Activated CD4-positive, alpha-beta memory T cell treated with anti-CD3 and anti-CD28 coated beads, Interleukin-2, amount 10 ng/mL, durations not matched to agents 7 days and 5 days (primary cell): ENCODE measurements at regions not wholly inside any gene's neighbourhood (a gene's known extent, or its start where the extent isn't known, plus 50 kb on each side); places are given as distances from the start of the nearest gene placed in this dataset.

Experiments used
- CTCF ChIA-PET: fragments of 350-600 bp; sonication (Branson Sonifier 250); formaldehyde crosslinking; loops from one replicate; lab custom pipeline; 2021; ENCODE audit warnings: antibody characterized with exemption, inconsistent platforms; lab: Charles Lee
- POLR2A ChIA-PET: fragments of 350-600 bp; sonication (Branson Sonifier 250); formaldehyde crosslinking; loops from one replicate; lab custom pipeline; 2021; ENCODE audit warnings: antibody characterized with exemption; lab: Charles Lee
- DNase-seq: peaks from one replicate; pipeline ENCODE4 v3.0.0-alpha.2; 2020
- H3K27ac Mint-ChIP-seq: one replicate; pipeline ENCODE4 v1.8.0; 2021; ENCODE audit warnings: mild to moderate bottlenecking, mixed read lengths
- H3K27me3 Mint-ChIP-seq: one replicate; pipeline ENCODE4 v1.8.0; 2021; ENCODE audit warnings: mixed read lengths
- H3K36me3 Mint-ChIP-seq: one replicate; pipeline ENCODE4 v1.8.0; 2021; ENCODE audit warnings: low read depth, mixed read lengths
- H3K4me1 Mint-ChIP-seq: one replicate; pipeline ENCODE4 v1.8.0; 2021; ENCODE audit warnings: mixed read lengths
- H3K4me3 Mint-ChIP-seq: one replicate; pipeline ENCODE4 v1.8.0; 2021; ENCODE audit warnings: mild to moderate bottlenecking, mixed read lengths
- H3K9me3 Mint-ChIP-seq: one replicate; pipeline ENCODE4 v1.8.0; 2021; ENCODE audit warnings: mixed read lengths

GRCh38 chr12:92547906-92548305 is 154.9 kb upstream of the PLEKHG7 start:
- ChIA-PET POLR2A (interaction anchor here (3.1 kb wide), 1 partner anchor 8 kb away, joined by 7 read pairs; no protein-coding TSS in a partner anchor), CTCF (no interaction called here)
- no peak for DNase-seq
- Mint-ChIP-seq H3K4me1 (peaks cover 15% of the 10 kb centered on the region), H3K4me3 (no peak overlapping the region), H3K9me3 (peaks cover 4% of the 10 kb centered on the region), H3K36me3 (peaks cover 7% of the 10 kb centered on the region), H3K27me3 (no peaks in the 10 kb centered on the region), H3K27ac (no peak overlapping the region)

- peaks cover 15% of the 10 kb centered on the region for H3K4me1 Mint-ChIP-seq
- ChIA-PET POLR2A (interaction anchor here (3.1 kb wide), 1 partner anchor 9 kb away, joined by 7 read pairs; no protein-coding TSS in a partner anchor), CTCF (no interaction called here)
Observed at GRCh38 chr12:92547420-92547819, 155.4 kb upstream of the PLEKHG7 start.

GRCh38 chr12:92546635-92547348 is 156.0 kb upstream of the PLEKHG7 start:
- POLR2A ChIA-PET = interaction anchor here (3.1 kb wide), 1 partner anchor 10 kb away, joined by 7 read pairs; no protein-coding TSS in a partner anchor

More at GRCh38 chr12:92547420-92547819, 155.4 kb upstream of the PLEKHG7 start:
- Mint-ChIP-seq H3K27me3 (no peaks in the 10 kb centered on the region), H3K36me3 (peaks cover 7% of the 10 kb centered on the region), H3K4me3 (no peak overlapping the region), H3K27ac (no peak overlapping the region), H3K9me3 (peaks cover 4% of the 10 kb centered on the region)
- no peak for DNase-seq

GRCh38 chr12:92546259-92546634 is 156.5 kb upstream of the PLEKHG7 start:
- no peaks in the 10 kb centered on the region for H3K27me3 Mint-ChIP-seq
- peaks cover 26% of the 10 kb centered on the region for H3K4me1 Mint-ChIP-seq
- ChIA-PET CTCF (interaction anchor here (0.9 kb wide), 1 partner anchor 25 kb away, joined by 3 read pairs; no protein-coding TSS in a partner anchor), POLR2A (interaction anchor here (3.1 kb wide), 1 partner anchor 10 kb away, joined by 7 read pairs; no protein-coding TSS in a partner anchor)
- peaks cover 14% of the 10 kb centered on the region for H3K36me3 Mint-ChIP-seq
- H3K9me3 Mint-ChIP-seq = peaks cover 8% of the 10 kb centered on the region
- no peak for DNase-seq
- no peak overlapping the region for H3K4me3 Mint-ChIP-seq
- no peak overlapping the region for H3K27ac Mint-ChIP-seq

More at GRCh38 chr12:92546635-92547348, 156.0 kb upstream of the PLEKHG7 start:
- Mint-ChIP-seq H3K27me3 (no peaks in the 10 kb centered on the region), H3K9me3 (peaks cover 8% of the 10 kb centered on the region), H3K4me3 (no peak overlapping the region), H3K36me3 (peaks cover 11% of the 10 kb centered on the region), H3K27ac (no peak overlapping the region), H3K4me1 (peaks cover 20% of the 10 kb centered on the region)
- no peak for DNase-seq
- CTCF ChIA-PET = interaction anchor here (0.9 kb wide), 1 partner anchor 24 kb away, joined by 3 read pairs; no protein-coding TSS in a partner anchor

GRCh38 chr12:92544322-92544721 is 158.5 kb upstream of the PLEKHG7 start:
- CTCF ChIA-PET = no interaction called here
- no peak for DNase-seq
- H3K4me1 Mint-ChIP-seq = peaks cover 45% of the 10 kb centered on the region
- no peak overlapping the region for H3K4me3 Mint-ChIP-seq
- POLR2A ChIA-PET = interaction anchor here (0.7 to 1.1 kb wide), 2 partner anchors 13 to 83 kb away, joined by 3 to 5 read pairs; no protein-coding TSS in a partner anchor
- no peak overlapping the region for H3K27ac Mint-ChIP-seq
- H3K27me3 Mint-ChIP-seq = no peaks in the 10 kb centered on the region
- peaks cover 8% of the 10 kb centered on the region for H3K9me3 Mint-ChIP-seq
- H3K36me3 Mint-ChIP-seq = peaks cover 14% of the 10 kb centered on the region

GRCh38 chr12:92543840-92544239 is 158.9 kb upstream of the PLEKHG7 start:
- no peak overlapping the region for H3K4me3 Mint-ChIP-seq
- no peak for DNase-seq
- H3K27ac Mint-ChIP-seq = peak overlapping the region; percentile 45
- H3K27me3 Mint-ChIP-seq = no peaks in the 10 kb centered on the region
- H3K36me3 Mint-ChIP-seq = peaks cover 17% of the 10 kb centered on the region
- H3K9me3 Mint-ChIP-seq = peaks cover 9% of the 10 kb centered on the region
- CTCF ChIA-PET = no interaction called here
- H3K4me1 Mint-ChIP-seq = peaks cover 50% of the 10 kb centered on the region
- POLR2A ChIA-PET = interaction anchor here (1.1 kb wide), 1 partner anchor 13 kb away, joined by 5 read pairs; no protein-coding TSS in a partner anchor

GRCh38 chr12:92543359-92543758 is 159.4 kb upstream of the PLEKHG7 start:
- Mint-ChIP-seq H3K4me1 (peaks cover 55% of the 10 kb centered on the region), H3K4me3 (no peak overlapping the region), H3K9me3 (peaks cover 12% of the 10 kb centered on the region), H3K36me3 (peaks cover 19% of the 10 kb centered on the region), H3K27ac (no peak overlapping the region), H3K27me3 (no peaks in the 10 kb centered on the region)
- no peak for DNase-seq
- CTCF ChIA-PET = no interaction called here
- POLR2A ChIA-PET = interaction anchor here (1.1 kb wide), 1 partner anchor 14 kb away, joined by 5 read pairs; no protein-coding TSS in a partner anchor

GRCh38 chr12:92541731-92542130 is 161.1 kb upstream of the PLEKHG7 start:
- no peak overlapping the region for H3K4me3 Mint-ChIP-seq
- CTCF ChIA-PET = no interaction called here
- POLR2A ChIA-PET = interaction anchor here (1.6 to 4.2 kb wide), 4 partner anchors 16 to 396 kb away, joined by 3 to 17 read pairs (median 12); partner anchors contain the start of gene BTG1

GRCh38 chr12:92540782-92541423 is 161.9 kb upstream of the PLEKHG7 start:
- Mint-ChIP-seq H3K4me1 (peaks cover 71% of the 10 kb centered on the region), H3K36me3 (peaks cover 26% of the 10 kb centered on the region), H3K27ac (peak overlapping the region; percentile 94), H3K4me3 (no peak overlapping the region), H3K27me3 (no peaks in the 10 kb centered on the region), H3K9me3 (peaks cover 12% of the 10 kb centered on the region)
- ChIA-PET POLR2A (interaction anchor here (1.2 to 4.2 kb wide), 6 partner anchors 16 to 395 kb away, joined by 3 to 17 read pairs (median 10); partner anchors contain the start of gene BTG1), CTCF (interaction anchor here (0.9 kb wide), 1 partner anchor 35 kb away, joined by 4 read pairs; no protein-coding TSS in a partner anchor)
- DNase-seq = no peak

More at GRCh38 chr12:92541731-92542130, 161.1 kb upstream of the PLEKHG7 start:
- DNase-seq = no peak
- no peaks in the 10 kb centered on the region for H3K27me3 Mint-ChIP-seq
- H3K9me3 Mint-ChIP-seq = peaks cover 12% of the 10 kb centered on the region
- peaks cover 66% of the 10 kb centered on the region for H3K4me1 Mint-ChIP-seq
- H3K27ac Mint-ChIP-seq = peak overlapping the region; percentile 94
- peaks cover 26% of the 10 kb centered on the region for H3K36me3 Mint-ChIP-seq

GRCh38 chr12:92539976-92540781 is 162.6 kb upstream of the PLEKHG7 start:
- POLR2A ChIA-PET = interaction anchor here (1.2 to 4.2 kb wide), 5 partner anchors 17 to 394 kb away, joined by 4 to 17 read pairs (median 11); partner anchors contain the start of gene BTG1
- DNase-seq = peak; percentile 44
- Mint-ChIP-seq H3K4me1 (peaks cover 73% of the 10 kb centered on the region), H3K27ac (peak overlapping the region; percentile 94), H3K9me3 (peaks cover 15% of the 10 kb centered on the region), H3K36me3 (peaks cover 26% of the 10 kb centered on the region), H3K4me3 (no peak overlapping the region), H3K27me3 (no peaks in the 10 kb centered on the region)
- CTCF ChIA-PET = interaction anchor here (0.9 kb wide), 1 partner anchor 34 kb away, joined by 4 read pairs; no protein-coding TSS in a partner anchor

- peak overlapping the region; percentile 94 for H3K27ac Mint-ChIP-seq
- peaks cover 26% of the 10 kb centered on the region for H3K36me3 Mint-ChIP-seq
- ChIA-PET CTCF (no interaction called here), POLR2A (interaction anchor here (2.8 to 4.2 kb wide), 3 partner anchors 18 to 393 kb away, joined by 9 to 17 read pairs (median 14); partner anchors contain the start of gene BTG1)
- H3K4me3 Mint-ChIP-seq = no peak overlapping the region
- peak; percentile 39 for DNase-seq
- peaks cover 16% of the 10 kb centered on the region for H3K9me3 Mint-ChIP-seq
- H3K27me3 Mint-ChIP-seq = no peaks in the 10 kb centered on the region
- peaks cover 68% of the 10 kb centered on the region for H3K4me1 Mint-ChIP-seq
Observed at GRCh38 chr12:92539110-92539749, 163.6 kb upstream of the PLEKHG7 start.
